WTC11 (cell line): ENCODE measurements at regions not wholly inside any gene's neighbourhood (a gene's known extent, or its start where the extent isn't known, plus 50 kb on each side); places are given as distances from the start of the nearest gene placed in this dataset.

Source experiments
- ATAC-seq: fragments of 200-7000 bp; cut with Tn5 transposase; 2 replicates; pipeline ENCODE4 v1.10.0; 2021; ENCODE audit warnings: mild to moderate bottlenecking, moderate library complexity
- CTCF ChIA-PET: fragments of 300-600 bp; sonication (Branson Sonifier 250); formaldehyde crosslinking; loops from one replicate; lab custom pipeline; 2021; ENCODE audit warnings: antibody characterized with exemption; lab: Charles Lee
- POLR2A ChIA-PET: fragments of 350-600 bp; sonication (Branson Sonifier 250); formaldehyde crosslinking; loops from one replicate; lab custom pipeline; 2021; ENCODE audit warnings: antibody characterized with exemption; lab: Charles Lee
- DNase-seq: peaks from one replicate; pipeline ENCODE4 v3.0.0; 2021; ENCODE audit warnings: low spot score
- H3K27ac Mint-ChIP-seq: 2 replicates; pipeline ENCODE4 v1.8.0; 2021; ENCODE audit warnings: mixed read lengths
- H3K27me3 Mint-ChIP-seq: 2 replicates; pipeline ENCODE4 v1.8.0; 2021; ENCODE audit warnings: low read depth, mild to moderate bottlenecking, moderate library complexity, mixed read lengths
- H3K36me3 Mint-ChIP-seq: 2 replicates; pipeline ENCODE4 v1.8.0; 2021; ENCODE audit warnings: mixed read lengths
- H3K4me1 Mint-ChIP-seq: 2 replicates; pipeline ENCODE4 v1.8.0; 2022; ENCODE audit warnings: mixed read lengths
- H3K4me3 Mint-ChIP-seq: 2 replicates; pipeline ENCODE4 v1.8.0; 2021; ENCODE audit warnings: mild to moderate bottlenecking, moderate library complexity, mixed read lengths
- H3K9me3 Mint-ChIP-seq: 2 replicates; pipeline ENCODE4 v1.8.0; 2021; ENCODE audit warnings: mixed read lengths
- ATF3 ChIP-seq: sonication (generic); formaldehyde crosslinking; conservative IDR thresholded peaks from 2 replicates; pipeline ENCODE4 v1.8.1; 2022; ENCODE audit warnings: mild to moderate bottlenecking, missing genetic modification reagents
- FOXP1 ChIP-seq: sonication (generic); formaldehyde crosslinking; IDR thresholded peaks from 2 replicates; pipeline ENCODE4 v1.8.0; 2022; ENCODE audit warnings: missing genetic modification reagents, mild to moderate bottlenecking, moderate library complexity, borderline replicate concordance
- GABPB1 ChIP-seq: sonication (generic); formaldehyde crosslinking; IDR thresholded peaks from 2 replicates; pipeline ENCODE4 v1.8.1; 2023; ENCODE audit warnings: mild to moderate bottlenecking, missing genetic modification reagents
- HMGXB4 ChIP-seq: sonication (generic); formaldehyde crosslinking; IDR thresholded peaks from 2 replicates; pipeline ENCODE4 v1.8.1; 2023; ENCODE audit warnings: mild to moderate bottlenecking, moderate library complexity, missing genetic modification reagents
- JUN ChIP-seq: sonication (generic); formaldehyde crosslinking; IDR thresholded peaks from 2 replicates; pipeline ENCODE4 v1.8.0; 2023; ENCODE audit warnings: mild to moderate bottlenecking, missing genetic modification reagents
- MLX ChIP-seq: sonication (generic); formaldehyde crosslinking; IDR thresholded peaks from 2 replicates; pipeline ENCODE4 v1.8.1; 2023; ENCODE audit warnings: mild to moderate bottlenecking, missing genetic modification reagents, moderate library complexity
- NR1H2 ChIP-seq: sonication (generic); formaldehyde crosslinking; IDR thresholded peaks from 2 replicates; pipeline ENCODE4 v1.9.0; 2021; ENCODE audit warnings: mild to moderate bottlenecking, moderate library complexity, missing genetic modification reagents
- OVOL2 ChIP-seq: fragments of 250-450 bp; sonication (Bioruptor Pico); IDR thresholded peaks from 2 replicates; pipeline ENCODE4 v1.9.0; 2021; ENCODE audit warnings: mild to moderate bottlenecking, borderline replicate concordance
- PRDM15 ChIP-seq: sonication (generic); formaldehyde crosslinking; IDR thresholded peaks from 2 replicates; pipeline ENCODE4 v1.8.0; 2022; ENCODE audit warnings: missing genetic modification reagents
- PRRX2 ChIP-seq: fragments of 250-450 bp; sonication (Bioruptor Pico); IDR thresholded peaks from 2 replicates; pipeline ENCODE4 v1.8.0; 2021; ENCODE audit warnings: mild to moderate bottlenecking
- SP1 ChIP-seq: sonication (generic); formaldehyde crosslinking; conservative IDR thresholded peaks from 2 replicates; pipeline ENCODE4 v1.8.1; 2022; ENCODE audit warnings: missing genetic modification reagents
- TEAD1 ChIP-seq: sonication (generic); formaldehyde crosslinking; IDR thresholded peaks from 2 replicates; pipeline ENCODE4 v1.8.0; 2022; ENCODE audit warnings: mild to moderate bottlenecking, missing genetic modification reagents
- TP53 ChIP-seq: sonication (generic); formaldehyde crosslinking; IDR thresholded peaks from 2 replicates; pipeline ENCODE4 v1.8.1; 2023; ENCODE audit warnings: mild to moderate bottlenecking, missing genetic modification reagents
- ZBTB21 ChIP-seq: sonication (generic); formaldehyde crosslinking; IDR thresholded peaks from 2 replicates; pipeline ENCODE4 v1.8.1; 2023; ENCODE audit warnings: mild to moderate bottlenecking, missing genetic modification reagents, borderline replicate concordance
- ZNF121 ChIP-seq: sonication (generic); formaldehyde crosslinking; IDR thresholded peaks from 2 replicates; pipeline ENCODE4 v1.8.0; 2023; ENCODE audit warnings: missing genetic modification reagents
- ZNF219 ChIP-seq: sonication (generic); formaldehyde crosslinking; IDR thresholded peaks from 2 replicates; pipeline ENCODE4 v1.8.0; 2023; ENCODE audit warnings: missing genetic modification reagents, mild to moderate bottlenecking, borderline replicate concordance
- ZNF232 ChIP-seq: sonication (generic); formaldehyde crosslinking; IDR thresholded peaks from 2 replicates; pipeline ENCODE4 v1.8.0; 2022; ENCODE audit warnings: mild to moderate bottlenecking, missing genetic modification reagents
- ZNF263 ChIP-seq: sonication (generic); formaldehyde crosslinking; IDR thresholded peaks from 2 replicates; pipeline ENCODE4 v1.8.1; 2022; ENCODE audit warnings: low read depth, mild to moderate bottlenecking, moderate library complexity, missing genetic modification reagents
- ZNF512 ChIP-seq: sonication (generic); formaldehyde crosslinking; IDR thresholded peaks from 2 replicates; pipeline ENCODE4 v1.8.1; 2022; ENCODE audit warnings: missing genetic modification reagents, borderline replicate concordance
- TF ChIP-seq, protein P1 (sequence below): fragments of 250-450 bp; sonication (Bioruptor Pico); conservative IDR thresholded peaks from 2 replicates; pipeline ENCODE4 v1.9.0; 2021; ENCODE audit warnings: mild to moderate bottlenecking
- TF ChIP-seq, protein P2 (sequence below): sonication (generic); formaldehyde crosslinking; IDR thresholded peaks from 2 replicates; pipeline ENCODE4 v1.8.0; 2022; ENCODE audit warnings: mild to moderate bottlenecking, missing genetic modification reagents
- TF ChIP-seq, protein P3 (sequence below): fragments of 250-450 bp; sonication (Bioruptor Pico); IDR thresholded peaks from 2 replicates; pipeline ENCODE4 v1.8.0; 2021; ENCODE audit warnings: mild to moderate bottlenecking
- TF ChIP-seq, protein P4 (sequence below): sonication (generic); formaldehyde crosslinking; IDR thresholded peaks from 2 replicates; pipeline ENCODE4 v1.8.1; 2023; ENCODE audit warnings: mild to moderate bottlenecking, missing genetic modification reagents

DNA sequence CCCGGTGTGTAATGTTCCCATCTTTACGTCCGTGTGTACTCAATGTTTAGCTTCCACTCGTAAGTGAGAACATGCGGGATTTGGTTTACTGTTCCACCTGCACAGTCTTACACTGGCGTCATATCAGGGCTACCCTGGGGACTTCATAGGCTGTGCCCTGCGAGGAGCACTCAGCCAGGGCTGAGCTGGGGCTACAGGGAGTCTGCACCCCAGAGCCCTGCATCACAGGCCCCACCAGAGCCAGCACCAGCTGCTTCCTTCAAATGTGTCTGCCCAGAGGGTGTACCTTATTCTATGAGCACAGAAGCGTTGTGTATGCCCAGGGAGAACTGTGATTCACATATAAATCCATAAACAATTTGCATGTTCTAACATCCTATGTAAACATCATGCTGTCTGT is 277.1 kb downstream of the TCERG1L start:
- DNase-seq (no peak), ATAC-seq (no peak)
- TF ChIP-seq PRDM15 (no peak), ZNF512 (CRISPR knock-in tag) (no peak), GABPB1 (CRISPR knock-in tag) (no peak), SP1 (CRISPR knock-in tag) (no peak), TEAD1 (CRISPR knock-in tag) (no peak), FOXP1 (CRISPR knock-in tag) (no peak), OVOL2 (CRISPR knock-in tag) (no peak), TP53 (CRISPR knock-in tag) (no peak), PRRX2 (CRISPR knock-in tag) (no peak), MLX (CRISPR knock-in tag) (no peak), ZNF121 (CRISPR knock-in tag) (no peak), NR1H2 (CRISPR knock-in tag) (no peak)
- TF ChIP-seq, protein P1, sequence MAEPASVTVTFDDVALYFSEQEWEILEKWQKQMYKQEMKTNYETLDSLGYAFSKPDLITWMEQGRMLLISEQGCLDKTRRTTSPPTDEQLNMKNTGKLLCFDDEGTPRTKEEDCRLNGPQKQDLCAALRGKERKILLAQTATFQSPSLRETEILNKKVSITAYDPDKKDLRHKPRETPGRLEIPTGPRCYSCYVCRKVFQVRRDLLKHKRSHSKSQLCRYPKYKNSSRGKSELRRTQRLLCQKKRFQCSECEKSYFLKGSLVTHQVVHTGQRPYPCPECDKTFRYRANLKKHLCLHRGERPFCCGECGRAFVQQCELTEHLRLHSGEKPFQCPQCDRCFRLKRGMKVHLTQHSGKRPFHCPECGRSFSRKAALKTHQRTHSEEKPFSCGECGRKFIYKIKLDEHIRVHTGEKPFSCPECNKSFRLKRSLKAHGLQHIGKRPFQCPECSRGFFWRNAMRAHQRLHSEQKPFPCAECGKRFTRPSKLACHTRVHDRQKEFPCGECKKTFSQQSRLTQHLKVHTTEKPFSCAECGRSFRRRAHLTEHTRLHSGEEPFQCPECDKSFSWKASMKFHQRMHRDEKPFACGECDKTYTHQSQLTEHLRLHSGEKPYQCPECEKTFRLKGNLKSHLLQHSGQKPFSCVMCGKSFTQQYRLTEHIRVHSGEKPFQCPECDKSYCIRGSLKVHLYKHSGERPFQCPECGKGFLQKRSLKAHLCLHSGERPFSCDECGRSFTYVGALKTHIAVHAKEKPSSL (CRISPR knock-in tag): no peak
- TF ChIP-seq, protein P2, sequence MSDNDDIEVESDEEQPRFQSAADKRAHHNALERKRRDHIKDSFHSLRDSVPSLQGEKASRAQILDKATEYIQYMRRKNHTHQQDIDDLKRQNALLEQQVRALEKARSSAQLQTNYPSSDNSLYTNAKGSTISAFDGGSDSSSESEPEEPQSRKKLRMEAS (CRISPR knock-in tag): no peak
- TF ChIP-seq, protein P3, sequence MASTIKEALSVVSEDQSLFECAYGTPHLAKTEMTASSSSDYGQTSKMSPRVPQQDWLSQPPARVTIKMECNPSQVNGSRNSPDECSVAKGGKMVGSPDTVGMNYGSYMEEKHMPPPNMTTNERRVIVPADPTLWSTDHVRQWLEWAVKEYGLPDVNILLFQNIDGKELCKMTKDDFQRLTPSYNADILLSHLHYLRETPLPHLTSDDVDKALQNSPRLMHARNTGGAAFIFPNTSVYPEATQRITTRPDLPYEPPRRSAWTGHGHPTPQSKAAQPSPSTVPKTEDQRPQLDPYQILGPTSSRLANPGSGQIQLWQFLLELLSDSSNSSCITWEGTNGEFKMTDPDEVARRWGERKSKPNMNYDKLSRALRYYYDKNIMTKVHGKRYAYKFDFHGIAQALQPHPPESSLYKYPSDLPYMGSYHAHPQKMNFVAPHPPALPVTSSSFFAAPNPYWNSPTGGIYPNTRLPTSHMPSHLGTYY (CRISPR knock-in tag): no peak
- POLR2A ChIA-PET: no interaction called here
- Mint-ChIP-seq H3K9me3 (peaks cover 62% of the 10 kb centered on the region), H3K4me1 (peaks cover 13% of the 10 kb centered on the region), H3K27ac (no peak overlapping the region), H3K4me3 (no peak overlapping the region), H3K36me3 (peaks cover 66% of the 10 kb centered on the region), H3K27me3 (peaks cover 13% of the 10 kb centered on the region; the same call in 1 of the 2 replicates)
- CTCF ChIA-PET: interaction anchor here (2.2 kb wide), 1 partner anchor 15 kb away, joined by 4 read pairs; no protein-coding TSS in a partner anchor

- H3K36me3 Mint-ChIP-seq: peaks cover 70% of the 10 kb centered on the region
- no peak overlapping the region for H3K4me3 Mint-ChIP-seq
- peaks cover 13% of the 10 kb centered on the region for H3K4me1 Mint-ChIP-seq
- ATAC-seq (no peak), DNase-seq (no peak)
- ChIA-PET CTCF (interaction anchor here (2.2 kb wide), 1 partner anchor 13 kb away, joined by 4 read pairs; no protein-coding TSS in a partner anchor), POLR2A (no interaction called here)
- H3K9me3 Mint-ChIP-seq: peaks cover 67% of the 10 kb centered on the region
- H3K27me3 Mint-ChIP-seq: peaks cover 11% of the 10 kb centered on the region; the same call in 1 of the 2 replicates
- no peak overlapping the region for H3K27ac Mint-ChIP-seq
- TF ChIP-seq GABPB1 (CRISPR knock-in tag) (no peak), TEAD1 (CRISPR knock-in tag) (no peak), ZNF219 (CRISPR knock-in tag) (no peak), JUN (no peak), ZNF263 (CRISPR knock-in tag) (no peak), ZBTB21 (CRISPR knock-in tag) (no peak), HMGXB4 (CRISPR knock-in tag) (no peak), ZNF232 (CRISPR knock-in tag) (no peak), ATF3 (CRISPR knock-in tag) (no peak)
- TF ChIP-seq, protein P4, sequence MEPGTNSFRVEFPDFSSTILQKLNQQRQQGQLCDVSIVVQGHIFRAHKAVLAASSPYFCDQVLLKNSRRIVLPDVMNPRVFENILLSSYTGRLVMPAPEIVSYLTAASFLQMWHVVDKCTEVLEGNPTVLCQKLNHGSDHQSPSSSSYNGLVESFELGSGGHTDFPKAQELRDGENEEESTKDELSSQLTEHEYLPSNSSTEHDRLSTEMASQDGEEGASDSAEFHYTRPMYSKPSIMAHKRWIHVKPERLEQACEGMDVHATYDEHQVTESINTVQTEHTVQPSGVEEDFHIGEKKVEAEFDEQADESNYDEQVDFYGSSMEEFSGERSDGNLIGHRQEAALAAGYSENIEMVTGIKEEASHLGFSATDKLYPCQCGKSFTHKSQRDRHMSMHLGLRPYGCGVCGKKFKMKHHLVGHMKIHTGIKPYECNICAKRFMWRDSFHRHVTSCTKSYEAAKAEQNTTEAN (CRISPR knock-in tag): no peak
Measured at GRCh38 chr10:131035779-131036178, 275.7 kb downstream of the TCERG1L start.
